Neural cell (in vitro differentiated cells): ENCODE measurements at regions not wholly inside any gene's neighbourhood (a gene's known extent, or its start where the extent isn't known, plus 50 kb on each side); places are given as distances from the start of the nearest gene placed in this dataset.

ENCODE experiments used
- CTCF ChIP-seq: fragments of 450-650 bp; IDR thresholded peaks from 2 replicates; pipeline ENCODE4 v1.5.1; 2014; ENCODE audit warnings: antibody characterized with exemption, mild to moderate bottlenecking, moderate library complexity; ENCODE audit not compliant: poor library complexity, severe bottlenecking
- EP300 ChIP-seq: fragments of 450-650 bp; conservative IDR thresholded peaks from 2 replicates; pipeline ENCODE4 v1.6.1; 2014; ENCODE audit warnings: antibody characterized with exemption, mild to moderate bottlenecking, moderate library complexity; ENCODE audit not compliant: poor library complexity, severe bottlenecking
- EZH2 ChIP-seq: fragments of 200-600, 300-800 bp; shearing (Covaris generic), sonication (generic); IDR thresholded peaks from 2 replicates; pipeline ENCODE4 v1.6.1; 2014; ENCODE audit warnings: antibody characterized with exemption, low read length, borderline replicate concordance, mild to moderate bottlenecking; ENCODE audit not compliant: insufficient read depth, poor library complexity, severe bottlenecking
- MXI1 ChIP-seq: fragments of 450-650 bp; conservative IDR thresholded peaks from 2 replicates; pipeline ENCODE4 v1.6.1; 2014; ENCODE audit warnings: antibody characterized with exemption, mild to moderate bottlenecking; ENCODE audit not compliant: poor library complexity, severe bottlenecking
- POLR2AphosphoS5 ChIP-seq: IDR thresholded peaks from 2 replicates; pipeline ENCODE4 v1.6.1; 2012
- RAD21 ChIP-seq: fragments of 450-650 bp; conservative IDR thresholded peaks from 2 replicates; pipeline ENCODE4 v1.6.1; 2014; ENCODE audit warnings: antibody characterized with exemption, mild to moderate bottlenecking, moderate library complexity
- REST ChIP-seq: IDR thresholded peaks from 2 replicates; pipeline ENCODE4 v1.6.1; 2012; ENCODE audit warnings: borderline replicate concordance
- SMC3 ChIP-seq: fragments of 450-650 bp; conservative IDR thresholded peaks from 2 replicates; pipeline ENCODE4 v1.6.1; 2014; ENCODE audit warnings: antibody characterized with exemption, mild to moderate bottlenecking, moderate library complexity; ENCODE audit not compliant: poor library complexity
- TAF1 ChIP-seq: IDR thresholded peaks from 2 replicates; pipeline ENCODE4 v1.6.1; 2012; ENCODE audit warnings: low read depth

GRCh38 chr7:41758321-41758720, 55.4 kb upstream of the INHBA start:
- TF ChIP-seq EZH2: no peak
- no peak for TF ChIP-seq RAD21
- TF ChIP-seq CTCF: no peak
- TF ChIP-seq EP300: no peak
- TF ChIP-seq REST: no peak
- TF ChIP-seq POLR2AphosphoS5: no peak
- TF ChIP-seq MXI1: no peak
- no peak for TF ChIP-seq SMC3
- TF ChIP-seq TAF1: no peak
